Endodermal cell (in vitro differentiated cells): ENCODE measurements at regions not wholly inside any gene's neighbourhood (a gene's known extent, or its start where the extent isn't known, plus 50 kb on each side); places are given as distances from the start of the nearest gene placed in this dataset.

ENCODE experiments used
- DNase-seq: peaks from one replicate; pipeline ENCODE4 v3.0.0-alpha.2; 2017
- H3K27ac ChIP-seq: 2 replicates; pipeline ENCODE4 v1.5.1; 2013; ENCODE audit warnings: mild to moderate bottlenecking, low read depth, low read length, moderate library complexity
- H3K27me3 ChIP-seq: 2 replicates; pipeline ENCODE4 v1.6.1; 2013; ENCODE audit warnings: mild to moderate bottlenecking, low read length, moderate library complexity; ENCODE audit not compliant: insufficient read depth, control insufficient read depth, poor library complexity, severe bottlenecking
- H3K36me3 ChIP-seq: 2 replicates; pipeline ENCODE4 v1.7.0; 2013; ENCODE audit warnings: mild to moderate bottlenecking, low read length, moderate library complexity; ENCODE audit not compliant: control insufficient read depth, insufficient read depth
- H3K4me1 ChIP-seq: one replicate; pipeline ENCODE4 v1.7.0; 2013; ENCODE audit warnings: low read length; ENCODE audit not compliant: control insufficient read depth, insufficient read depth
- H3K4me3 ChIP-seq: 2 replicates; pipeline ENCODE4 v1.5.1; 2013; ENCODE audit warnings: mild to moderate bottlenecking, low read length, moderate library complexity
- H3K9ac ChIP-seq: 2 replicates; pipeline ENCODE4 v1.6.1; 2013; ENCODE audit warnings: mild to moderate bottlenecking, low read length, moderate library complexity; ENCODE audit not compliant: poor library complexity, severe bottlenecking; ENCODE audit errors: extremely low read depth
- H3K9me3 ChIP-seq: 2 replicates; pipeline ENCODE4 v1.6.1; 2013; ENCODE audit warnings: mild to moderate bottlenecking, low read length, moderate library complexity; ENCODE audit not compliant: control insufficient read depth
- H3K27ac Mint-ChIP-seq: 2 replicates; pipeline ENCODE4 v1.8.0; 2020; ENCODE audit warnings: mixed read lengths
- H3K27me3 Mint-ChIP-seq: 2 replicates; pipeline ENCODE4 v1.8.0; 2021; ENCODE audit warnings: mild to moderate bottlenecking, mixed read lengths; ENCODE audit not compliant: insufficient read depth
- H3K36me3 Mint-ChIP-seq: 2 replicates; pipeline ENCODE4 v1.8.0; 2020; ENCODE audit warnings: low read depth, mixed read lengths
- H3K4me1 Mint-ChIP-seq: 2 replicates; pipeline ENCODE4 v1.8.0; 2020; ENCODE audit warnings: mixed read lengths
- H3K4me3 Mint-ChIP-seq: 2 replicates; pipeline ENCODE4 v1.8.0; 2020; ENCODE audit warnings: mild to moderate bottlenecking, moderate library complexity, mixed read lengths
- H3K9me3 Mint-ChIP-seq: 2 replicates; pipeline ENCODE4 v1.8.0; 2020; ENCODE audit warnings: mild to moderate bottlenecking, mixed read lengths
- CTCF ChIP-seq: fragments of 200-600 bp; sonication (generic); conservative IDR thresholded peaks from 2 replicates; pipeline ENCODE4 v1.5.0; 2021; ENCODE audit warnings: antibody characterized with exemption, mild to moderate bottlenecking
- WGBS, 2 experiments: methylation state at CpG; one replicate each; pipeline versions ENCODE4 v1.1.5 to v1.1.7; 2013; ENCODE audit warnings: missing lambda C conversion rate in 2 of 2, mixed read lengths in 1 of 2; ENCODE audit not compliant: insufficient coverage in 1 of 2, insufficient read length in 1 of 2; 5-methylcytosine and 5-hydroxymethylcytosine counted together

GRCh38 chr9:38216572-38216971 is 147.5 kb upstream of the SHB start:
- Histone ChIP-seq H3K4me1 (peaks cover 6% of the 10 kb centered on the region), H3K4me3 (no peak overlapping the region), H3K9ac (no peak overlapping the region), H3K9me3 (no peaks in the 10 kb centered on the region), H3K36me3 (no peaks in the 10 kb centered on the region), H3K27ac (no peak overlapping the region), H3K27me3 (peaks cover 8% of the 10 kb centered on the region)
- DNase-seq: no peak
- Mint-ChIP-seq H3K36me3 (no peaks in the 10 kb centered on the region), H3K4me1 (peaks cover 32% of the 10 kb centered on the region), H3K4me3 (no peak overlapping the region), H3K27me3 (peaks cover 86% of the 10 kb centered on the region), H3K9me3 (no peaks in the 10 kb centered on the region), H3K27ac (no peak overlapping the region)
- WGBS, 2 experiments: 90% methylated on average over 1 of the region's 1 CpG
- no peak for TF ChIP-seq CTCF

- Mint-ChIP-seq H3K4me1 (peaks cover 33% of the 10 kb centered on the region), H3K9me3 (no peaks in the 10 kb centered on the region), H3K4me3 (no peak overlapping the region), H3K27me3 (peaks cover 88% of the 10 kb centered on the region), H3K36me3 (no peaks in the 10 kb centered on the region), H3K27ac (no peak overlapping the region)
- Histone ChIP-seq H3K4me3 (no peak overlapping the region), H3K9me3 (no peaks in the 10 kb centered on the region), H3K36me3 (no peaks in the 10 kb centered on the region), H3K4me1 (peaks cover 6% of the 10 kb centered on the region), H3K27me3 (peaks cover 8% of the 10 kb centered on the region), H3K27ac (no peak overlapping the region), H3K9ac (no peak overlapping the region)
- no peak for TF ChIP-seq CTCF
- WGBS, 2 experiments: 40 to 63% methylated on average over 1 to 3 of the region's 3 CpGs
- DNase-seq: peak; percentile 34
Measured at GRCh38 chr9:38215465-38215864, 146.4 kb upstream of the SHB start.

- H3K9ac ChIP-seq: no peak overlapping the region
- DNase-seq: peak; percentile 87
- peaks cover 88% of the 10 kb centered on the region for H3K27me3 Mint-ChIP-seq
- peak overlapping the region; percentile 25 for H3K4me3 Mint-ChIP-seq
- H3K36me3 Mint-ChIP-seq: no peaks in the 10 kb centered on the region
- peaks cover 33% of the 10 kb centered on the region for H3K4me1 Mint-ChIP-seq
- peak overlapping the region; percentile 52 for H3K27ac Mint-ChIP-seq
- peaks cover 6% of the 10 kb centered on the region for H3K4me1 ChIP-seq
- no peaks in the 10 kb centered on the region for H3K36me3 ChIP-seq
- H3K27me3 ChIP-seq: peaks cover 8% of the 10 kb centered on the region
- H3K27ac ChIP-seq: no peak overlapping the region
- no peaks in the 10 kb centered on the region for H3K9me3 ChIP-seq
- peaks cover 3% of the 10 kb centered on the region for H3K9me3 Mint-ChIP-seq
- TF ChIP-seq CTCF: no peak
- H3K4me3 ChIP-seq: peak overlapping the region; percentile 30
- WGBS, 2 experiments: 0 to 2% methylated on average over 1 to 2 of the region's 2 CpGs
Measured at GRCh38 chr9:38214432-38214831, 145.4 kb upstream of the SHB start.
